Prostate gland (tissue), 2 donors: ENCODE measurements at regions not wholly inside any gene's neighbourhood (a gene's known extent, or its start where the extent isn't known, plus 50 kb on each side); places are given as distances from the start of the nearest gene placed in this dataset.

Experiments used
- CTCF ChIP-seq, 4 experiments: fragments of 200-600 bp in 2 of 4; fragments of 450-650 bp in 2 of 4; sonication (generic) in 2 of 4; IDR thresholded peaks; 1 replicate in 3 of 4; 2 replicates in 1 of 4; pipeline ENCODE4 v1.5.1; 2016 to 2019; ENCODE audit warnings: antibody characterized with exemption in 4 of 4, mild to moderate bottlenecking in 2 of 4, moderate library complexity in 2 of 4
- POLR2AphosphoS5 ChIP-seq: sonication (generic); formaldehyde crosslinking; IDR thresholded peaks from one replicate; pipeline ENCODE4 v1.6.1; 2017; ENCODE audit warnings: antibody characterized with exemption

DNA sequence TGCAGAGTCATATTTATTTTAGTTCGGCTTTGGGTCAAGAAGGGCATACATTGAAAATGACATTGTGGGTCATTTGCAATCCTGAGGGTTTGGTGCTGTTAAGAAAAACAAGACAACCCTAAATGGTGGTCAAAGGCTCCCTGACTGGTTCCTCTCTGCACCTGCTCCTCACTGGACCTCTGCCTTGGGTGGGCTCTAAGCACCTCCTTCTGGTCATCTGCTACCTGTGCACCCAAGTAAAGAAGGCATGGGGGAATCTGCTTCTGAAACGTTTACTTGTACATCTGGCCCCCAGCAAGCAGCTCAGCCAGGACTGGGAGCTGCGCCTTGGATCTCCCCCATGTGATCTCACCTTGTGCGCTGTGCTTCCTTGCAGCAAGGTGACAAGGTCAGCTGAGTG is 55.2 kb upstream of the MAL start:
- TF ChIP-seq CTCF (IDR thresholded peaks at IDR 0.05) (no peak), POLR2AphosphoS5 (no peak)
